NB4 (cell line): ENCODE measurements at regions not wholly inside any gene's neighbourhood (a gene's known extent, or its start where the extent isn't known, plus 50 kb on each side); places are given as distances from the start of the nearest gene placed in this dataset.
"Not testable (repeated sequence)": the region's sequence is repeated elsewhere in the genome, so short reads cannot be mapped to it uniquely, and the experiment has no call there.

Experiments
- DNase-seq: peaks from one replicate; pipeline ENCODE4 v3.0.0; 2010; ENCODE audit warnings: low read depth
- H3K4me3 ChIP-seq: one replicate; pipeline ENCODE4 v1.5.1; 2011; ENCODE audit warnings: mild to moderate bottlenecking, low read depth, low read length, moderate library complexity
- CTCF ChIP-seq: IDR thresholded peaks from one replicate; pipeline ENCODE4 v1.5.1; 2012; ENCODE audit warnings: low read depth, low read length
- MAX ChIP-seq: IDR thresholded peaks from 2 replicates; pipeline ENCODE4 v1.6.1; 2011; ENCODE audit warnings: low read depth, low read length
- MYC ChIP-seq: IDR thresholded peaks from 2 replicates; pipeline ENCODE4 v1.6.1; 2011; ENCODE audit warnings: low read depth, low read length
- POLR2A ChIP-seq: IDR thresholded peaks from 2 replicates; pipeline ENCODE4 v1.6.1; 2011; ENCODE audit warnings: mild to moderate bottlenecking; ENCODE audit not compliant: insufficient read length; ENCODE audit errors: extremely low read depth

GRCh38 chr13:84591444-84591843 lies 709.2 kb upstream of the SLITRK1 start:
- H3K4me3 ChIP-seq: no peak overlapping the region
- no peak for TF ChIP-seq MYC
- no peak for DNase-seq

- no peak for DNase-seq
- no peak overlapping the region for H3K4me3 ChIP-seq
- no peak for TF ChIP-seq CTCF
- TF ChIP-seq MAX: no peak
- TF ChIP-seq POLR2A: no peak
- TF ChIP-seq MYC: no peak
Measured at GRCh38 chr13:84590663-84591062, 708.4 kb upstream of the SLITRK1 start.

GRCh38 chr13:84588023-84588422 lies 705.7 kb upstream of the SLITRK1 start:
- no peak overlapping the region for H3K4me3 ChIP-seq
- DNase-seq: no peak
- TF ChIP-seq CTCF (no peak), POLR2A (no peak), MYC (no peak), MAX (no peak)

- DNase-seq, H3K4me3 ChIP-seq: not testable (repeated sequence)
Measured at GRCh38 chr13:84579901-84580300, 697.6 kb upstream of the SLITRK1 start.

- DNase-seq: no peak
- TF ChIP-seq MAX: no peak
- no peak for TF ChIP-seq MYC
- no peak for TF ChIP-seq POLR2A
- TF ChIP-seq CTCF: no peak
- no peak overlapping the region for H3K4me3 ChIP-seq
Measured at GRCh38 chr13:84574851-84575250, 692.6 kb upstream of the SLITRK1 start.

GRCh38 chr13:84571264-84571663 lies 689.0 kb upstream of the SLITRK1 start:
- H3K4me3 ChIP-seq: no peak overlapping the region
- no peak for TF ChIP-seq MAX
- TF ChIP-seq POLR2A: no peak
- no peak for TF ChIP-seq MYC
- TF ChIP-seq CTCF: no peak
- peak; percentile 2 for DNase-seq

GRCh38 chr13:84570831-84571230 lies 688.6 kb upstream of the SLITRK1 start:
- H3K4me3 ChIP-seq: no peak overlapping the region
- no peak for DNase-seq
- no peak for TF ChIP-seq CTCF
- no peak for TF ChIP-seq MAX
- TF ChIP-seq MYC: no peak
- TF ChIP-seq POLR2A: no peak
